GM23338 (cell line): ENCODE measurements at regions not wholly inside any gene's neighbourhood (a gene's known extent, or its start where the extent isn't known, plus 50 kb on each side); places are given as distances from the start of the nearest gene placed in this dataset.

Experiments used
- ATAC-seq: fragments of 200-7000 bp; cut with Tn5 transposase; 3 replicates; pipeline ENCODE4 v1.9.1; 2020
- DNase-seq: peaks from one replicate; pipeline ENCODE4 v3.0.0-alpha.2; 2015; ENCODE audit warnings: low spot score
- H2AFZ ChIP-seq: fragments of 200-600 bp; sonication (generic); 2 replicates; pipeline ENCODE4 v1.8.0; 2016; ENCODE audit warnings: antibody characterized with exemption, mild to moderate bottlenecking, moderate library complexity
- H3F3A ChIP-seq: fragments of 200-600 bp; sonication (generic); replicated peaks from 2 replicates; pipeline ENCODE4 v1.8.0; 2017; ENCODE audit warnings: antibody characterized with exemption, mixed run types, low read depth
- H3K27ac ChIP-seq: fragments of 200-600 bp; sonication (generic); 2 replicates; pipeline ENCODE4 v1.6.1; 2016; ENCODE audit warnings: low read depth
- H3K27me3 ChIP-seq: fragments of 200-600 bp; sonication (generic); 2 replicates; pipeline ENCODE4 v1.8.0; 2016; ENCODE audit warnings: mild to moderate bottlenecking, mixed run types, moderate library complexity; ENCODE audit not compliant: insufficient read depth
- H3K36me3 ChIP-seq: fragments of 200-600 bp; sonication (generic); 2 replicates; pipeline ENCODE4 v1.8.0; 2016; ENCODE audit warnings: mild to moderate bottlenecking; ENCODE audit not compliant: insufficient read depth
- H3K4me1 ChIP-seq: fragments of 200-600 bp; sonication (generic); 2 replicates; pipeline ENCODE4 v1.8.0; 2016; ENCODE audit warnings: mild to moderate bottlenecking, moderate library complexity; ENCODE audit not compliant: insufficient read depth
- H3K4me2 ChIP-seq: fragments of 200-600 bp; sonication (generic); 2 replicates; pipeline ENCODE4 v1.7.1; 2017; ENCODE audit warnings: mixed run types
- H3K4me3 ChIP-seq: fragments of 200-600 bp; sonication (generic); 2 replicates; pipeline ENCODE4 v1.6.1; 2016; ENCODE audit warnings: mixed run types
- H3K79me2 ChIP-seq: fragments of 200-600 bp; sonication (generic); replicated peaks from 2 replicates; pipeline ENCODE4 v1.8.0; 2017; ENCODE audit warnings: mild to moderate bottlenecking; ENCODE audit not compliant: insufficient read depth
- H3K9me2 ChIP-seq: fragments of 200-600 bp; sonication (generic); 2 replicates; pipeline ENCODE4 v1.8.0; 2017; ENCODE audit not compliant: insufficient read depth
- H4K20me1 ChIP-seq: fragments of 200-600 bp; sonication (generic); replicated peaks from 2 replicates; pipeline ENCODE4 v1.8.0; 2017; ENCODE audit warnings: mild to moderate bottlenecking; ENCODE audit not compliant: insufficient read depth
- H3K27ac Mint-ChIP-seq: 2 replicates; pipeline ENCODE4 v1.8.0; 2020; ENCODE audit warnings: inconsistent platforms, mild to moderate bottlenecking, moderate library complexity, mixed read lengths
- H3K27me3 Mint-ChIP-seq: 3 replicates; pipeline ENCODE4 v1.8.0; 2022; ENCODE audit warnings: low read depth, mild to moderate bottlenecking, moderate library complexity, mixed read lengths, inconsistent platforms; ENCODE audit not compliant: insufficient read depth, poor library complexity
- H3K36me3 Mint-ChIP-seq: 3 replicates; pipeline ENCODE4 v1.8.0; 2021; ENCODE audit warnings: low read depth, mild to moderate bottlenecking, inconsistent platforms, moderate library complexity, mixed read lengths
- H3K4me1 Mint-ChIP-seq: 3 replicates; pipeline ENCODE4 v1.8.0; 2020; ENCODE audit warnings: mild to moderate bottlenecking, inconsistent platforms, mixed read lengths
- H3K4me3 Mint-ChIP-seq: 3 replicates; pipeline ENCODE4 v1.8.0; 2021; ENCODE audit warnings: moderate library complexity, mild to moderate bottlenecking, inconsistent platforms, mixed read lengths
- H3K9me3 Mint-ChIP-seq: 3 replicates; pipeline ENCODE4 v1.8.0; 2020; ENCODE audit warnings: moderate library complexity, mild to moderate bottlenecking, inconsistent platforms, mixed read lengths
- CREB1 ChIP-seq: fragments of 250-450 bp; sonication (Bioruptor Pico); IDR thresholded peaks from 2 replicates; pipeline ENCODE4 v1.5.0; 2020; ENCODE audit warnings: low read depth, mild to moderate bottlenecking, moderate library complexity
- EZH2 ChIP-seq: fragments of 200-600 bp; sonication (generic); IDR thresholded peaks from one replicate; pipeline ENCODE4 v1.8.0; 2017; ENCODE audit warnings: antibody characterized with exemption, mild to moderate bottlenecking, low read depth; ENCODE audit not compliant: unreplicated experiment
- NANOG ChIP-seq: IDR thresholded peaks from 2 replicates; pipeline ENCODE4 v1.6.1; 2016; ENCODE audit warnings: antibody characterized with exemption, borderline replicate concordance
- STAT1 ChIP-seq: IDR thresholded peaks from one replicate; pipeline ENCODE4 v1.6.1; 2016; ENCODE audit warnings: antibody characterized with exemption; ENCODE audit not compliant: unreplicated experiment
- ZNF331 ChIP-seq: fragments of 250-450 bp; sonication (Bioruptor Pico); IDR thresholded peaks from 2 replicates; pipeline ENCODE4 v1.5.0; 2020; ENCODE audit warnings: low read depth, mild to moderate bottlenecking, moderate library complexity
- TF ChIP-seq, protein P1 (sequence below): IDR thresholded peaks from 2 replicates; pipeline ENCODE4 v1.6.1; 2016; ENCODE audit warnings: antibody characterized with exemption
- TF ChIP-seq, protein P2 (sequence below): IDR thresholded peaks from one replicate; pipeline ENCODE4 v1.6.1; 2018; ENCODE audit warnings: antibody characterized with exemption; ENCODE audit not compliant: unreplicated experiment
- TF ChIP-seq, protein P3 (sequence below): fragments of 250-450 bp; sonication (Bioruptor Pico); IDR thresholded peaks from 2 replicates; pipeline ENCODE4 v1.5.0; 2020; ENCODE audit warnings: mild to moderate bottlenecking, moderate library complexity

DNA sequence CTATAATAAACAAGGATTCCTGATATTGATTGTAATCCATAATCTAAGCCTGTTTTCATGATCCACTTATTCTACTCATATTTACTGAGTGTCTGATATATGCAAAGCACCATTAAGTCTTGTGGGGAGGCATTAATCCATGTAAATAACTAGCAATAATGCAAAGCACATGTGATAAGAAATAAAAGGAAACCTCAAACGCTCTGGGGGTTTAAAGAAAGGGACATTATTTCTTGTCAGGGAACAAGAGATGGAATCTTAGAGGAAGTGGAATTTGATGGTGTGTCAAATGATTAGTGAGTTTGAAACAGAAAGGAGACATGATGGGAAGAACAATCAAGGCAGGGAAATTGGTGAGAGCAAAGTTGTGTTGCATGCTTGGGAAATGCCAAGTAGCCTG lies 57.4 kb upstream of the FLT1 start:
- ATAC-seq (no peak), DNase-seq (no peak)
- no peak overlapping the region for H3K4me3 ChIP-seq
- no peaks in the 10 kb centered on the region for H3K36me3 ChIP-seq
- H3K36me3 Mint-ChIP-seq, result no peaks in the 10 kb centered on the region
- no peak overlapping the region for H2AFZ ChIP-seq
- no peaks in the 10 kb centered on the region for H3F3A ChIP-seq
- no peaks in the 10 kb centered on the region for H4K20me1 ChIP-seq
- H3K4me1 Mint-ChIP-seq, result peaks cover 10% of the 10 kb centered on the region
- no peaks in the 10 kb centered on the region for H3K9me3 Mint-ChIP-seq
- no peaks in the 10 kb centered on the region for H3K27me3 ChIP-seq
- H3K27ac Mint-ChIP-seq, result no peak overlapping the region
- H3K27me3 Mint-ChIP-seq, result peaks cover 6% of the 10 kb centered on the region
- no peak overlapping the region for H3K4me2 ChIP-seq
- H3K9me2 ChIP-seq, result no peaks in the 10 kb centered on the region
- no peaks in the 10 kb centered on the region; the same call in 1 of the 2 replicates for H3K4me1 ChIP-seq
- TF ChIP-seq, protein P1, sequence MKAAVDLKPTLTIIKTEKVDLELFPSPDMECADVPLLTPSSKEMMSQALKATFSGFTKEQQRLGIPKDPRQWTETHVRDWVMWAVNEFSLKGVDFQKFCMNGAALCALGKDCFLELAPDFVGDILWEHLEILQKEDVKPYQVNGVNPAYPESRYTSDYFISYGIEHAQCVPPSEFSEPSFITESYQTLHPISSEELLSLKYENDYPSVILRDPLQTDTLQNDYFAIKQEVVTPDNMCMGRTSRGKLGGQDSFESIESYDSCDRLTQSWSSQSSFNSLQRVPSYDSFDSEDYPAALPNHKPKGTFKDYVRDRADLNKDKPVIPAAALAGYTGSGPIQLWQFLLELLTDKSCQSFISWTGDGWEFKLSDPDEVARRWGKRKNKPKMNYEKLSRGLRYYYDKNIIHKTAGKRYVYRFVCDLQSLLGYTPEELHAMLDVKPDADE, result no peak
- H3K79me2 ChIP-seq, result no peaks in the 10 kb centered on the region
- no peak overlapping the region for H3K27ac ChIP-seq
- no peak overlapping the region for H3K4me3 Mint-ChIP-seq

DNA sequence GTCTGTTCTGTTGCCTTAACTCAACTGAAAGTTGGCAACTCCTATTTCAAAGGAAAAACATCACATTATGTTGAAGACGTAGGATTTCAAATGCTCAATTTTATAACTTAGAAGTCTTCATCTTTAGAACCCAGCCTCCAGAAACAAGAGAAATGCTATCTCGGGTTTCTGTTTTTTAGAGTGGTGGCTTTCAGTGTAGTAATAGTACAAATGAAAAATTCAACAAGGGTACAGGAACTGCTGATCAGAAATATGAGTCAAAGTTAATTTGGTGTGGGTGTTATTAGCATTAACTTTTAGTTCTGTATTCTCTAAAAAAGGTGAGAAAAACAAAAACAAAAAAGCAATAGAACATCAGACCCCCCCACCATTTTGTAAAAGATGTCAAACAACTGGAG lies 56.6 kb upstream of the FLT1 start:
- Mint-ChIP-seq H3K27ac (no peak overlapping the region), H3K4me3 (no peak overlapping the region), H3K9me3 (no peaks in the 10 kb centered on the region), H3K4me1 (peaks cover 10% of the 10 kb centered on the region), H3K27me3 (peaks cover 6% of the 10 kb centered on the region), H3K36me3 (no peaks in the 10 kb centered on the region)
- DNase-seq, result no peak
- H3K9me2 ChIP-seq, result no peaks in the 10 kb centered on the region
- H3K79me2 ChIP-seq, result no peaks in the 10 kb centered on the region
- no peaks in the 10 kb centered on the region; the same call in 1 of the 2 replicates for H3K4me1 ChIP-seq
- H3K4me3 ChIP-seq, result no peak overlapping the region
- no peaks in the 10 kb centered on the region for H4K20me1 ChIP-seq
- no peaks in the 10 kb centered on the region for H3K36me3 ChIP-seq
- no peaks in the 10 kb centered on the region for H3F3A ChIP-seq
- no peaks in the 10 kb centered on the region for H3K27me3 ChIP-seq
- no peak overlapping the region for H2AFZ ChIP-seq
- no peak overlapping the region for H3K27ac ChIP-seq
- H3K4me2 ChIP-seq, result no peak overlapping the region
- no peak for ATAC-seq
- TF ChIP-seq, protein P2, sequence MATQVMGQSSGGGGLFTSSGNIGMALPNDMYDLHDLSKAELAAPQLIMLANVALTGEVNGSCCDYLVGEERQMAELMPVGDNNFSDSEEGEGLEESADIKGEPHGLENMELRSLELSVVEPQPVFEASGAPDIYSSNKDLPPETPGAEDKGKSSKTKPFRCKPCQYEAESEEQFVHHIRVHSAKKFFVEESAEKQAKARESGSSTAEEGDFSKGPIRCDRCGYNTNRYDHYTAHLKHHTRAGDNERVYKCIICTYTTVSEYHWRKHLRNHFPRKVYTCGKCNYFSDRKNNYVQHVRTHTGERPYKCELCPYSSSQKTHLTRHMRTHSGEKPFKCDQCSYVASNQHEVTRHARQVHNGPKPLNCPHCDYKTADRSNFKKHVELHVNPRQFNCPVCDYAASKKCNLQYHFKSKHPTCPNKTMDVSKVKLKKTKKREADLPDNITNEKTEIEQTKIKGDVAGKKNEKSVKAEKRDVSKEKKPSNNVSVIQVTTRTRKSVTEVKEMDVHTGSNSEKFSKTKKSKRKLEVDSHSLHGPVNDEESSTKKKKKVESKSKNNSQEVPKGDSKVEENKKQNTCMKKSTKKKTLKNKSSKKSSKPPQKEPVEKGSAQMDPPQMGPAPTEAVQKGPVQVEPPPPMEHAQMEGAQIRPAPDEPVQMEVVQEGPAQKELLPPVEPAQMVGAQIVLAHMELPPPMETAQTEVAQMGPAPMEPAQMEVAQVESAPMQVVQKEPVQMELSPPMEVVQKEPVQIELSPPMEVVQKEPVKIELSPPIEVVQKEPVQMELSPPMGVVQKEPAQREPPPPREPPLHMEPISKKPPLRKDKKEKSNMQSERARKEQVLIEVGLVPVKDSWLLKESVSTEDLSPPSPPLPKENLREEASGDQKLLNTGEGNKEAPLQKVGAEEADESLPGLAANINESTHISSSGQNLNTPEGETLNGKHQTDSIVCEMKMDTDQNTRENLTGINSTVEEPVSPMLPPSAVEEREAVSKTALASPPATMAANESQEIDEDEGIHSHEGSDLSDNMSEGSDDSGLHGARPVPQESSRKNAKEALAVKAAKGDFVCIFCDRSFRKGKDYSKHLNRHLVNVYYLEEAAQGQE, result no peak
- TF ChIP-seq ZNF331 (CRISPR knock-in tag) (no peak), NANOG (no peak), CREB1 (no peak), STAT1 (no peak), EZH2 (no peak)
- TF ChIP-seq, protein P1, result no peak
- TF ChIP-seq, protein P3, sequence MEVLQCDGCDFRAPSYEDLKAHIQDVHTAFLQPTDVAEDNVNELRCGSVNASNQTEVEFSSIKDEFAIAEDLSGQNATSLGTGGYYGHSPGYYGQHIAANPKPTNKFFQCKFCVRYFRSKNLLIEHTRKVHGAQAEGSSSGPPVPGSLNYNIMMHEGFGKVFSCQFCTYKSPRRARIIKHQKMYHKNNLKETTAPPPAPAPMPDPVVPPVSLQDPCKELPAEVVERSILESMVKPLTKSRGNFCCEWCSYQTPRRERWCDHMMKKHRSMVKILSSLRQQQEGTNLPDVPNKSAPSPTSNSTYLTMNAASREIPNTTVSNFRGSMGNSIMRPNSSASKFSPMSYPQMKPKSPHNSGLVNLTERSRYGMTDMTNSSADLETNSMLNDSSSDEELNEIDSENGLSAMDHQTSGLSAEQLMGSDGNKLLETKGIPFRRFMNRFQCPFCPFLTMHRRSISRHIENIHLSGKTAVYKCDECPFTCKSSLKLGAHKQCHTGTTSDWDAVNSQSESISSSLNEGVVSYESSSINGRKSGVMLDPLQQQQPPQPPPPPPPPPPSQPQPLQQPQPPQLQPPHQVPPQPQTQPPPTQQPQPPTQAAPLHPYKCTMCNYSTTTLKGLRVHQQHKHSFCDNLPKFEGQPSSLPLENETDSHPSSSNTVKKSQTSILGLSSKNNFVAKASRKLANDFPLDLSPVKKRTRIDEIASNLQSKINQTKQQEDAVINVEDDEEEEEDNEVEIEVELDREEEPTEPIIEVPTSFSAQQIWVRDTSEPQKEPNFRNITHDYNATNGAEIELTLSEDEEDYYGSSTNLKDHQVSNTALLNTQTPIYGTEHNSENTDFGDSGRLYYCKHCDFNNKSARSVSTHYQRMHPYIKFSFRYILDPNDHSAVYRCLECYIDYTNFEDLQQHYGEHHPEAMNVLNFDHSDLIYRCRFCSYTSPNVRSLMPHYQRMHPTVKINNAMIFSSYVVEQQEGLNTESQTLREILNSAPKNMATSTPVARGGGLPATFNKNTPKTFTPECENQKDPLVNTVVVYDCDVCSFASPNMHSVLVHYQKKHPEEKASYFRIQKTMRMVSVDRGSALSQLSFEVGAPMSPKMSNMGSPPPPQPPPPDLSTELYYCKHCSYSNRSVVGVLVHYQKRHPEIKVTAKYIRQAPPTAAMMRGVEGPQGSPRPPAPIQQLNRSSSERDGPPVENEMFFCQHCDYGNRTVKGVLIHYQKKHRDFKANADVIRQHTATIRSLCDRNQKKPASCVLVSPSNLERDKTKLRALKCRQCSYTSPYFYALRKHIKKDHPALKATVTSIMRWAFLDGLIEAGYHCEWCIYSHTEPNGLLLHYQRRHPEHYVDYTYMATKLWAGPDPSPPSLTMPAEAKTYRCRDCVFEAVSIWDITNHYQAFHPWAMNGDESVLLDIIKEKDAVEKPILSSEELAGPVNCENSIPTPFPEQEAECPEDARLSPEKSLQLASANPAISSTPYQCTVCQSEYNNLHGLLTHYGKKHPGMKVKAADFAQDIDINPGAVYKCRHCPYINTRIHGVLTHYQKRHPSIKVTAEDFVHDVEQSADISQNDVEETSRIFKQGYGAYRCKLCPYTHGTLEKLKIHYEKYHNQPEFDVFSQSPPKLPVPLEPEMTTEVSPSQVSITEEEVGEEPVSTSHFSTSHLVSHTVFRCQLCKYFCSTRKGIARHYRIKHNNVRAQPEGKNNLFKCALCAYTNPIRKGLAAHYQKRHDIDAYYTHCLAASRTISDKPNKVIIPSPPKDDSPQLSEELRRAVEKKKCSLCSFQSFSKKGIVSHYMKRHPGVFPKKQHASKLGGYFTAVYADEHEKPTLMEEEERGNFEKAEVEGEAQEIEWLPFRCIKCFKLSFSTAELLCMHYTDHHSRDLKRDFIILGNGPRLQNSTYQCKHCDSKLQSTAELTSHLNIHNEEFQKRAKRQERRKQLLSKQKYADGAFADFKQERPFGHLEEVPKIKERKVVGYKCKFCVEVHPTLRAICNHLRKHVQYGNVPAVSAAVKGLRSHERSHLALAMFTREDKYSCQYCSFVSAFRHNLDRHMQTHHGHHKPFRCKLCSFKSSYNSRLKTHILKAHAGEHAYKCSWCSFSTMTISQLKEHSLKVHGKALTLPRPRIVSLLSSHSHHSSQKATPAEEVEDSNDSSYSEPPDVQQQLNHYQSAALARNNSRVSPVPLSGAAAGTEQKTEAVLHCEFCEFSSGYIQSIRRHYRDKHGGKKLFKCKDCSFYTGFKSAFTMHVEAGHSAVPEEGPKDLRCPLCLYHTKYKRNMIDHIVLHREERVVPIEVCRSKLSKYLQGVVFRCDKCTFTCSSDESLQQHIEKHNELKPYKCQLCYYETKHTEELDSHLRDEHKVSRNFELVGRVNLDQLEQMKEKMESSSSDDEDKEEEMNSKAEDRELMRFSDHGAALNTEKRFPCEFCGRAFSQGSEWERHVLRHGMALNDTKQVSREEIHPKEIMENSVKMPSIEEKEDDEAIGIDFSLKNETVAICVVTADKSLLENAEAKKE, result no peak
